HepG2 (cell line): ENCODE measurements at regions not wholly inside any gene's neighbourhood (a gene's known extent, or its start where the extent isn't known, plus 50 kb on each side); places are given as distances from the start of the nearest gene placed in this dataset.

Experiments
- ATAC-seq: fragments of 200-7000 bp; cut with Tn5 transposase; 3 replicates; pipeline ENCODE4 v1.9.1; 2020; ENCODE audit warnings: mild to moderate bottlenecking, moderate library complexity
- BruUV-seq: library from RNA; stranded (reverse); fragments of 400-500 nt; replicated peaks from 2 replicates; lab custom pipeline; 2021; lab: Mats Ljungman, UMichigan
- CTCF ChIA-PET: fragments of 300-600 bp; formaldehyde crosslinking; extraction: SDS; loops from one replicate; lab custom pipeline; 2021; ENCODE audit warnings: low total read pairs, inconsistent platforms, low intra/inter-chr PET ratio; lab: Yijun Ruan, JAX
- POLR2A ChIA-PET: fragments of 350-600 bp; sonication (Branson Sonifier 250); formaldehyde crosslinking; loops from one replicate; lab custom pipeline; 2020; ENCODE audit warnings: antibody characterized with exemption, inconsistent platforms; lab: Yijun Ruan, JAX
- DNase-seq: peaks from one replicate; pipeline ENCODE4 v3.0.0-alpha.2; 2015; ENCODE audit warnings: low spot score
- FAIRE-seq: peaks from 3 replicates; lab custom pipeline; 2011; peaks lifted over from hg19 to GRCh38; lab: Jason Lieb, UNC
- H2AFZ ChIP-seq: one replicate; pipeline ENCODE4 v1.6.1; 2011; ENCODE audit warnings: low read length, inconsistent platforms
- H3K27ac ChIP-seq: fragments of 300-600 bp; 3 replicates; pipeline ENCODE4 v1.8.0; 2011; ENCODE audit warnings: mixed run types, mild to moderate bottlenecking, mixed read lengths, low read length, inconsistent platforms; ENCODE audit not compliant: insufficient read depth; ENCODE audit errors: extremely low read length
- H3K27me3 ChIP-seq, 2 experiments: fragments of 200-600 bp in 1 of 2; 2 replicates in 1 of 2; 3 replicates in 1 of 2; pipeline versions ENCODE4 v1.6.0 to v1.8.0; 2011; ENCODE audit warnings: low read length in 2 of 2, mild to moderate bottlenecking in 2 of 2, moderate library complexity in 2 of 2, inconsistent platforms in 1 of 2; ENCODE audit not compliant: insufficient read depth in 2 of 2, control insufficient read depth in 1 of 2
- H3K36me3 ChIP-seq, 2 experiments: fragments of 200-600 bp in 1 of 2; replicated peaks in 1 of 2; 2 replicates in 1 of 2; 3 replicates in 1 of 2; pipeline versions ENCODE4 v1.5.1 to v1.8.0; 2011; ENCODE audit warnings: low read length in 2 of 2, inconsistent platforms in 1 of 2; ENCODE audit not compliant: insufficient read depth in 2 of 2, control insufficient read depth in 1 of 2
- H3K4me1 ChIP-seq: 2 replicates; pipeline ENCODE4 v1.5.1; 2012; ENCODE audit warnings: low read length, inconsistent platforms; ENCODE audit not compliant: insufficient read depth
- H3K4me2 ChIP-seq: 2 replicates; pipeline ENCODE4 v1.6.0; 2011; ENCODE audit warnings: low read depth, low read length, inconsistent platforms
- H3K4me3 ChIP-seq, 3 experiments: fragments of 200-600 bp in 1 of 3; sonication (generic), shearing (Covaris generic) in 1 of 3; replicated peaks in 1 of 3; 2 replicates each; pipeline ENCODE4 v1.5.1; 2011 to 2016; ENCODE audit warnings: low read length in 3 of 3, inconsistent platforms in 2 of 3, low read depth in 2 of 3, mild to moderate bottlenecking in 2 of 3, control low read depth in 1 of 3, mixed read lengths in 1 of 3; ENCODE audit not compliant: insufficient read depth in 1 of 3
- H3K79me2 ChIP-seq: one replicate; pipeline ENCODE4 v1.6.1; 2011; ENCODE audit warnings: low read length, inconsistent platforms; ENCODE audit not compliant: insufficient read depth
- H3K9ac ChIP-seq: 2 replicates; pipeline ENCODE4 v1.6.0; 2011; ENCODE audit warnings: mild to moderate bottlenecking, low read depth, low read length, inconsistent platforms; ENCODE audit not compliant: insufficient read depth
- H3K9me3 ChIP-seq: 2 replicates; pipeline ENCODE4 v1.5.1; 2012; ENCODE audit warnings: mild to moderate bottlenecking, low read length
- H4K20me1 ChIP-seq: 2 replicates; pipeline ENCODE4 v1.6.0; 2011; ENCODE audit warnings: inconsistent platforms, mild to moderate bottlenecking, low read length, moderate library complexity; ENCODE audit not compliant: insufficient read depth
- ESRRA ChIP-seq: sonication (generic); formaldehyde crosslinking; IDR thresholded peaks from 2 replicates; pipeline ENCODE4 v1.5.1; 2020; ENCODE audit warnings: mild to moderate bottlenecking, low read depth, missing genetic modification reagents
- GABPA ChIP-seq, 2 experiments: IDR thresholded peaks; 2 replicates each; pipeline ENCODE4 v1.6.1; 2011 to 2016; ENCODE audit warnings: low read depth in 2 of 2, low read length in 1 of 2, missing biosample characterization in 1 of 2, missing genetic modification characterization in 1 of 2
- HDAC6 ChIP-seq: fragments of 200-600 bp; sonication (generic); IDR thresholded peaks from 2 replicates; pipeline ENCODE4 v1.7.0; 2017; ENCODE audit warnings: mild to moderate bottlenecking, antibody characterized with exemption, low read length, low read depth
- ISX ChIP-seq: sonication (generic); formaldehyde crosslinking; conservative IDR thresholded peaks from 2 replicates; pipeline ENCODE4 v1.5.0; 2020; ENCODE audit warnings: missing genetic modification reagents
- KDM3A ChIP-seq: IDR thresholded peaks from 2 replicates; pipeline ENCODE4 v1.6.1; 2018; ENCODE audit warnings: low read depth, missing compliant biosample characterization
- MED8 ChIP-seq: sonication (generic); formaldehyde crosslinking; IDR thresholded peaks from 2 replicates; pipeline ENCODE4 v1.8.1; 2023; ENCODE audit warnings: mild to moderate bottlenecking, missing genetic modification reagents; ENCODE audit not compliant: insufficient replicate concordance
- RFX3 ChIP-seq: IDR thresholded peaks from 2 replicates; pipeline ENCODE4 v1.6.1; 2016; ENCODE audit warnings: missing biosample characterization, missing genetic modification reagents
- RNF2 ChIP-seq: fragments of 450-650 bp; conservative IDR thresholded peaks from 2 replicates; pipeline ENCODE4 v1.6.1; 2016; ENCODE audit warnings: low read depth
- SP1 ChIP-seq, 2 experiments: fragments of 450-650 bp in 1 of 2; sonication (generic) in 1 of 2; formaldehyde crosslinking in 1 of 2; IDR thresholded peaks; 2 replicates each; pipeline versions ENCODE4 v1.4.0 to v1.6.1; 2016 to 2020; ENCODE audit warnings: missing genetic modification reagents in 1 of 2
- ZFP36L1 ChIP-seq: sonication (generic); formaldehyde crosslinking; IDR thresholded peaks from 2 replicates; pipeline ENCODE4 v1.8.0; 2022; ENCODE audit warnings: mild to moderate bottlenecking, missing genetic modification reagents, moderate library complexity
- ZNF121 ChIP-seq: sonication (generic); formaldehyde crosslinking; IDR thresholded peaks from 2 replicates; pipeline ENCODE4 v1.5.0; 2020; ENCODE audit warnings: mild to moderate bottlenecking, missing genetic modification reagents
- ZNF235 ChIP-seq: sonication (generic); formaldehyde crosslinking; IDR thresholded peaks from 2 replicates; pipeline ENCODE4 v1.8.1; 2023; ENCODE audit warnings: mild to moderate bottlenecking, missing genetic modification reagents, borderline replicate concordance
- ZNF619 ChIP-seq: sonication (generic); formaldehyde crosslinking; IDR thresholded peaks from 2 replicates; pipeline ENCODE4 v1.4.0; 2020; ENCODE audit warnings: mild to moderate bottlenecking, missing genetic modification reagents
- WGBS: methylation state at CpG from one replicate; pipeline ENCODE4 v1.1.6; 2017; ENCODE audit warnings: low lambda C conversion rate; 5-methylcytosine and 5-hydroxymethylcytosine counted together
- in situ Hi-C: cut with HindIII; loops from 2 replicates; pipeline ENCODE4 v1.10.0; 2017; ENCODE audit warnings: low pct_unique_long_range_greater_than_20kb; ENCODE audit not compliant: extremely low pct_ligation_motif_present
- intact Hi-C: fragments of 100-400 bp; cut with micrococcal nuclease; formaldehyde crosslinking; loops from one replicate; pipeline ENCODE4 v1.10.0; 2022; ENCODE audit not compliant: unreplicated experiment
- TF ChIP-seq, protein P1 (sequence below): sonication (generic); formaldehyde crosslinking; IDR thresholded peaks from 2 replicates; pipeline ENCODE4 v1.8.0; 2022; ENCODE audit warnings: missing genetic modification reagents, mild to moderate bottlenecking, borderline replicate concordance
- TF ChIP-seq, protein P2 (sequence below): sonication (generic); formaldehyde crosslinking; IDR thresholded peaks from 2 replicates; pipeline ENCODE4 v1.5.1; 2020; ENCODE audit warnings: mild to moderate bottlenecking, missing genetic modification reagents, borderline replicate concordance

DNA sequence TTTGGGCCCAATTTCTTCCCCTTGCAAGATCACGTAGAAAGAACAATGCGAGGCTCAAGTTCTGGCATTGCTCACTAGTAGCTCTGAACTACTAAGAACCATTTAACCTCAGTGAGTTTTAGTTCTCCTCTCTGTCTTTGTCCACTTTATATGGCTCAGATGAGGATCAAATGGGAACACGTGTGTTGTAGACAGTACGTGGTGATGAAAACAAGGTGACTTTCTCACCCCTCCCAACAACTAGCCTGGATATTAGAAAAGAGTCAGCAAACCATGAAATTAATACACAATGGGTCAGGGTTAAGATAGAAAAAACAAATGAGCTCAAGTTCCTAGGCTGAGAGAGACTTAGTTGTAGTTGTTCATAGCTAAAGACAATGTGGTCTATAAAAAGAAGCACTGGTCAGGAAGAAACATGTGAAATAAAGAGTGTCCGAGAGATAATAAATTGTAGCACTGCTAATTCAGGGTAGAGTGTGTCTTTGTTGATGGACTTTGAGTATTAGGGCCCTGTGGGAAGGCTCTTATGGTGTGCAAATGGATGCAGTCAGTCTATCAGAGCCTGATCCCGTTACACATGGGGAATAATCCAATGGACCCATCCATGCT lies 417.0 kb downstream of the HAPSTR1 start:
- BruUV-seq = no TSS peak
- H3K79me2 ChIP-seq = no peaks in the 10 kb centered on the region
- H3K9me3 ChIP-seq = peaks cover 6% of the 10 kb centered on the region
- H3K27ac ChIP-seq = no peak overlapping the region
- TF ChIP-seq ESRRA (CRISPR knock-in tag) (no peak), SP1 (IDR thresholded peaks at IDR 0.05) (no peak), SP1 (CRISPR knock-in tag; IDR thresholded peaks at IDR 0.05) (no peak), ZFP36L1 (CRISPR knock-in tag) (no peak), RFX3 (no peak), GABPA (IDR thresholded peaks at IDR 0.05; ENCODE audit: low read depth, low read length) (no peak), GABPA (CRISPR knock-in tag; IDR thresholded peaks at IDR 0.05; ENCODE audit: low read depth) (no peak), HDAC6 (no peak), ZNF235 (no peak), ZNF121 (CRISPR knock-in tag) (no peak), MED8 (no peak), ISX (CRISPR knock-in tag) (no peak), KDM3A (no peak), RNF2 (no peak), ZNF619 (CRISPR knock-in tag) (no peak)
- TF ChIP-seq, protein P1, sequence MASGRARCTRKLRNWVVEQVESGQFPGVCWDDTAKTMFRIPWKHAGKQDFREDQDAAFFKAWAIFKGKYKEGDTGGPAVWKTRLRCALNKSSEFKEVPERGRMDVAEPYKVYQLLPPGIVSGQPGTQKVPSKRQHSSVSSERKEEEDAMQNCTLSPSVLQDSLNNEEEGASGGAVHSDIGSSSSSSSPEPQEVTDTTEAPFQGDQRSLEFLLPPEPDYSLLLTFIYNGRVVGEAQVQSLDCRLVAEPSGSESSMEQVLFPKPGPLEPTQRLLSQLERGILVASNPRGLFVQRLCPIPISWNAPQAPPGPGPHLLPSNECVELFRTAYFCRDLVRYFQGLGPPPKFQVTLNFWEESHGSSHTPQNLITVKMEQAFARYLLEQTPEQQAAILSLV = no peak
- TF ChIP-seq, protein P2, sequence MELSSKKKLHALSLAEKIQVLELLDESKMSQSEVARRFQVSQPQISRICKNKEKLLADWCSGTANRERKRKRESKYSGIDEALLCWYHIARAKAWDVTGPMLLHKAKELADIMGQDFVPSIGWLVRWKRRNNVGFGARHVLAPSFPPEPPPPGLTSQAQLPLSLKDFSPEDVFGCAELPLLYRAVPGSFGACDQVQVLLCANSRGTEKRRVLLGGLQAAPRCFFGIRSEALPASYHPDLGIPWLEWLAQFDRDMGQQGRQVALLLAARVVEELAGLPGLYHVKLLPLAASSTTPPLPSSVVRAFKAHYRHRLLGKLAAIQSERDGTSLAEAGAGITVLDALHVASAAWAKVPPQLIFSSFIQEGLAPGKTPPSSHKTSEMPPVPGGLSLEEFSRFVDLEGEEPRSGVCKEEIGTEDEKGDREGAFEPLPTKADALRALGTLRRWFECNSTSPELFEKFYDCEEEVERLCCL (CRISPR knock-in tag) = no peak
- TF ChIP-seq, all 625 proteins: peak for 0
- in situ Hi-C loops = no loop called here
- ChIA-PET POLR2A (no interaction called here), CTCF (no interaction called here)
- DNase-seq = no peak
- H4K20me1 ChIP-seq = no peaks in the 10 kb centered on the region
- H3K27me3 ChIP-seq = no peaks in the 10 kb centered on the region
- no peaks in the 10 kb centered on the region for H3K4me1 ChIP-seq
- no peak overlapping the region for H2AFZ ChIP-seq
- no peak for FAIRE-seq
- no peak overlapping the region for H3K4me3 ChIP-seq
- H3K36me3 ChIP-seq = no peaks in the 10 kb centered on the region
- H3K4me2 ChIP-seq = no peak overlapping the region
- ATAC-seq = no peak
- intact Hi-C loops = no loop called here
- WGBS = 1% methylated on average over 6 of the region's 6 CpGs
- no peak overlapping the region for H3K9ac ChIP-seq
